ENCODE measurements at regions not wholly inside any gene's neighbourhood (a gene's known extent, or its start where the extent isn't known, plus 50 kb on each side); places are given as distances from the start of the nearest gene placed in this dataset.

DNA sequence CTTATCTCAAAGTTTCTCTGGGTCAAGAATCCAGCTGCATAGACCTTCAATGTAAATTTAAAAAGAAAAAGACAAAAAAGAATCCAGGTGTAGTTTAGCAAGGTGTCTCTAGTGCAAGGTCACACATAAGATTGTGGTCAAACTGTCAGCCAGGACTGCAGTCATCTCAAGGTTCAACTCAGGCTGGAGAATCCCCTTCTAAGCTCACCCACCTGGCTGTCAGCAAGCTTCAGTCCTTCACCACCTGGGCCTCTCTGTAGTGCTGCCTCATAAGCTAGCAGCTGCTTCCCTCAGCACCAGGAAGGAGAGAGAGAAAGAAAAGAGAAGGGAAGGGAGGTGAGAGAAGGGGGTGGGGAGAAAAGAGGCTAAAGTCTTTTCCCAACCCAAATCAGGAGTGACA, 146.7 kb downstream of the ACTL7B start:
- TF ChIP-seq, protein P1, sequence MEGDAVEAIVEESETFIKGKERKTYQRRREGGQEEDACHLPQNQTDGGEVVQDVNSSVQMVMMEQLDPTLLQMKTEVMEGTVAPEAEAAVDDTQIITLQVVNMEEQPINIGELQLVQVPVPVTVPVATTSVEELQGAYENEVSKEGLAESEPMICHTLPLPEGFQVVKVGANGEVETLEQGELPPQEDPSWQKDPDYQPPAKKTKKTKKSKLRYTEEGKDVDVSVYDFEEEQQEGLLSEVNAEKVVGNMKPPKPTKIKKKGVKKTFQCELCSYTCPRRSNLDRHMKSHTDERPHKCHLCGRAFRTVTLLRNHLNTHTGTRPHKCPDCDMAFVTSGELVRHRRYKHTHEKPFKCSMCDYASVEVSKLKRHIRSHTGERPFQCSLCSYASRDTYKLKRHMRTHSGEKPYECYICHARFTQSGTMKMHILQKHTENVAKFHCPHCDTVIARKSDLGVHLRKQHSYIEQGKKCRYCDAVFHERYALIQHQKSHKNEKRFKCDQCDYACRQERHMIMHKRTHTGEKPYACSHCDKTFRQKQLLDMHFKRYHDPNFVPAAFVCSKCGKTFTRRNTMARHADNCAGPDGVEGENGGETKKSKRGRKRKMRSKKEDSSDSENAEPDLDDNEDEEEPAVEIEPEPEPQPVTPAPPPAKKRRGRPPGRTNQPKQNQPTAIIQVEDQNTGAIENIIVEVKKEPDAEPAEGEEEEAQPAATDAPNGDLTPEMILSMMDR (IDR thresholded peaks at IDR 0.05) = no peak
- no peaks in the 10 kb centered on the region for H3K36me3 ChIP-seq
- H3K27ac ChIP-seq = peak overlapping the region in 1 of 2 donors; percentile 16
- no peak overlapping the region for H3K4me3 ChIP-seq
- no peaks in the 10 kb centered on the region for H3K27me3 ChIP-seq
- DNase-seq (ENCODE audit: low spot score) = no peak
- peaks cover 0 to 8% of the 10 kb centered on the region in 2 donors for H3K4me1 ChIP-seq
- no peaks in the 10 kb centered on the region for H3K9me3 ChIP-seq

GRCh38 chr9:108708448-108708847, 147.3 kb downstream of the ACTL7B start:
- Histone ChIP-seq H3K4me3 (no peak overlapping the region), H3K27me3 (no peaks in the 10 kb centered on the region), H3K27ac (no peak overlapping the region), H3K36me3 (no peaks in the 10 kb centered on the region), H3K4me1 (peaks cover 0 to 9% of the 10 kb centered on the region in 2 donors), H3K9me3 (no peaks in the 10 kb centered on the region)
- TF ChIP-seq, protein P1 (IDR thresholded peaks at IDR 0.05) = no peak
- DNase-seq (ENCODE audit: low spot score) = no peak

DNA sequence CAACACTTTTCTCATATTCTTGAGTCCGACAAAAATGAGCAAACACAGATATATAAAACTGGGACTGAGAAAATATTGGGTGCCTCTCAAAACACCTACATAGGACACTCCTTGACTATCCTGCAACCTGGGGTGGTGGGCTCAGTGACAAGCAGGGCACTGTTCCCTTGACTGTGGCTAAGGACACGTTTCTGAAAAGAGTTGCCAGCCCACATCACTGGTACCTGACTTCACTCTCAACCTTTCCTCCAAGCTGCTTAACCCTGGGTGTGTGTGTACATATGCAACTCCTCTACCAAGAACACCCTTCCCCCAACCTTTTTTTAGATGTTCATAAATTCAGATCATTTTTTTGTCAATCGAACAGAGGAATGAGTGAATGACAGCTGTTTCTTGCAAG, 148.7 kb downstream of the ACTL7B start:
- TF ChIP-seq, protein P1 (IDR thresholded peaks at IDR 0.05) = no peak
- no peak overlapping the region for H3K27ac ChIP-seq

GRCh38 chr9:108704156-108704852, 151.5 kb downstream of the ACTL7B start:
- Histone ChIP-seq H3K4me3 (no peak overlapping the region), H3K9me3 (no peaks in the 10 kb centered on the region), H3K4me1 (peaks cover 0 to 9% of the 10 kb centered on the region in 2 donors), H3K27me3 (no peaks in the 10 kb centered on the region), H3K27ac (no peak overlapping the region), H3K36me3 (no peaks in the 10 kb centered on the region)
- TF ChIP-seq, protein P1 (IDR thresholded peaks at IDR 0.05) = no peak
- DNase-seq (ENCODE audit: low spot score) = no peak

More for the DNA sequence above, 148.7 kb downstream of the ACTL7B start:
- H3K4me1 ChIP-seq = peaks cover 0 to 9% of the 10 kb centered on the region in 2 donors
- DNase-seq (ENCODE audit: low spot score) = no peak
- H3K36me3 ChIP-seq = no peaks in the 10 kb centered on the region
- no peaks in the 10 kb centered on the region for H3K9me3 ChIP-seq
- H3K27me3 ChIP-seq = no peaks in the 10 kb centered on the region
- no peak overlapping the region for H3K4me3 ChIP-seq

DNA sequence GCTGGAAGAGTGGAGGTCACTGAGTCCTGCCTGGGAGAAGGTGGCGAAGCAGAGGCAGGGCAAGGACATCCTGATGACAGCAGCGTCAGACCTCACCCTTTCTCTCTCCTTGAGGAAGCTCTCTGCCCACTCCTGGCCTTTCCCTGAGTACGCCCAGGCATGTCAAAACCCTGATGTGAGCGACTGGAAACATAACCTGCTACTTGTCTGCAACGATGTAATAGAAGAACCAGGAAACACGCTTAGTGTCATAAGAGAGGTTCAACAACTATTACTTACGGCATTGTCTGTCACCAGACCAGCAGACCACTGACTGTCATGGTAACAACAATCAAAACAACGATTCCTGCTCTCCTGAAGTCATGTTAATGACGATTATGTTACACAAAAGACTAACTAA, 152.4 kb downstream of the ACTL7B start:
- peaks cover 0 to 9% of the 10 kb centered on the region in 2 donors for H3K4me1 ChIP-seq
- TF ChIP-seq, protein P1 (IDR thresholded peaks at IDR 0.05) = no peak
- no peak for DNase-seq (ENCODE audit: low spot score)
- H3K9me3 ChIP-seq = no peaks in the 10 kb centered on the region
- H3K27me3 ChIP-seq = no peaks in the 10 kb centered on the region
- no peak overlapping the region for H3K27ac ChIP-seq
- no peaks in the 10 kb centered on the region for H3K36me3 ChIP-seq
- no peak overlapping the region for H3K4me3 ChIP-seq

- Histone ChIP-seq H3K27me3 (no peaks in the 10 kb centered on the region), H3K4me3 (no peak overlapping the region), H3K9me3 (no peaks in the 10 kb centered on the region), H3K36me3 (no peaks in the 10 kb centered on the region), H3K27ac (no peak overlapping the region), H3K4me1 (peaks cover 0 to 9% of the 10 kb centered on the region in 2 donors)
- TF ChIP-seq, protein P1 (IDR thresholded peaks at IDR 0.05) = no peak
- DNase-seq (ENCODE audit: low spot score) = no peak
Observed at GRCh38 chr9:108702681-108703080, 153.1 kb downstream of the ACTL7B start.
